Activated CD4-positive, alpha-beta T cell treated with anti-CD3 and anti-CD28 coated beads, Interleukin-2, amount 50 U/mL, for 4 hours (primary cell): ENCODE measurements at regions not wholly inside any gene's neighbourhood (a gene's known extent, or its start where the extent isn't known, plus 50 kb on each side); places are given as distances from the start of the nearest gene placed in this dataset.
"Not testable (repeated sequence)": the region's sequence is repeated elsewhere in the genome, so short reads cannot be mapped to it uniquely, and the experiment has no call there.

Experiments used
- DNase-seq, 2 experiments: peaks; one replicate each; pipeline ENCODE4 v3.0.0-alpha.2; 2020

DNA sequence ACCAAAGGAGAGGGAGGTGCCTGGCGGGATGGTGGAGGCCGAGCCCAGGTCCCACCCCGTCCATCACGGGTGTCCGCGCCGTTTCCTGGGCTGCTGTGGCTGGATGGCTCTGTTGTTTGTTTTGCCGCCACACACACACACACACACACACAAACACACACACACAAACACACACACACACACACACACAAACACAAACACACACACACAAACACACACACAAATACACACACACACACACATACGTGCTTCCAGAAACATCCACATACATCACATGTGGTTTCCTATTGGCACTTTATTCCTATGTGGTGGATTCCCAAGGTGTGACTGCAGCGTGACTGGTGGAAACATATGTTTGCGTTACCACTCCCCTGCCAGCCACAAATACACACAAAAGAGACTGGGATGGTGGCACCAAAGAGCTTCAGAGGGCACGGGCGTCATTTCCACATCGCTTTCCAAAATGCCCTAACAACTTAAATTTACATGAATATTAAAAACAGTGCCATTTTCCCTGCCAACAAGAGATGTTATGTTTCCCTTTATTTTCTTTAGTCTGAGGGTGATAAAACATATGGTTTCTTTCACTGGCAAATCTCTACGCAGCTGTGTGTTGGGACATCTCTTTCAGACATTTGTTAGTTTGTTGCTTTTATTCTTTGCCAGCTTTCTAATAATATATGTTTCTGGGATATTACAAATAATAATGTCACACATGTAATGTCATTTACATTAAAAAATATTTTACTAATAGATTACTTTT, 356.8 kb downstream of the BRD1 start:
- DNase-seq, result no peak

DNA sequence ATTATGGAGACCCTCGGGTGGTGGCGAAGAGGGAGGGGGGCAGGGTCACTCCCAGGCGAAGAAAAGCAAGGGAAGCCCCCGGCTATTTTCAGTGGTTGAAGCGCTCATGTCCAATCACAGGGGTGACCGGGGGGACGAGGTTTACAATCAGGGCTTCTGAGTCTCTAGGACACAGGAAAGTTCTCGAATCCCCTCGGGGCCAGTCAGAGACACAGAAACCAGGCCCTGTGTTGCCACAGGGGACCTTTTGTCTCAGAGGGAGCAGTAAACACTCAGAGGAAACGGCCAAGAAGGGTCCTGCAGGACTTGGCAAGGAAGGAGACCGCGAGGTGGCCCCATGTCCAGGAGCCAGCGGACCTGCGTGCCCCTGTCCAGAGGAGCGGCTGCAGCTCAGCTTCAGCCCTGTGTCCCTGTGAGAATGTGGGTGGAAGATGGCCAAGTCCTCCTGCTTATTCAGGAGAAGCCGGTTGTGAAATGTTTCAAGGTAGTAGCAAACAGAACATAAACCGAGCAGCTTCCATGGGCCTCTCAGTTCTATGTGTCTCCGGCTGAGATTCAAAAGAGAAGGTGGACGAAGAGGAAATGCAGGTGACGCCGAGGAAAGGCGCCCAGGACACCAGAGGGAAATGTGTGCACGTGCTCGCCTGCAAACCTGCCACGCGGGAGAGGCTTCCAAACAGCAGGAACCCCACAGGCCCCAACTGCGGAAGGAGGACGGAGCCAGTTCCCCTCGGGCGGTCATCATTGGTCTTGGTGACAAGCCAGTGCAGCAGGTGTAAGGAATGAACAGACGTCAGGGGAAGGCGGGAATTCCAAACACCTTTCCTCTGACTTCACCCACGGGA, 357.6 kb downstream of the BRD1 start:
- DNase-seq, result no peak

DNA sequence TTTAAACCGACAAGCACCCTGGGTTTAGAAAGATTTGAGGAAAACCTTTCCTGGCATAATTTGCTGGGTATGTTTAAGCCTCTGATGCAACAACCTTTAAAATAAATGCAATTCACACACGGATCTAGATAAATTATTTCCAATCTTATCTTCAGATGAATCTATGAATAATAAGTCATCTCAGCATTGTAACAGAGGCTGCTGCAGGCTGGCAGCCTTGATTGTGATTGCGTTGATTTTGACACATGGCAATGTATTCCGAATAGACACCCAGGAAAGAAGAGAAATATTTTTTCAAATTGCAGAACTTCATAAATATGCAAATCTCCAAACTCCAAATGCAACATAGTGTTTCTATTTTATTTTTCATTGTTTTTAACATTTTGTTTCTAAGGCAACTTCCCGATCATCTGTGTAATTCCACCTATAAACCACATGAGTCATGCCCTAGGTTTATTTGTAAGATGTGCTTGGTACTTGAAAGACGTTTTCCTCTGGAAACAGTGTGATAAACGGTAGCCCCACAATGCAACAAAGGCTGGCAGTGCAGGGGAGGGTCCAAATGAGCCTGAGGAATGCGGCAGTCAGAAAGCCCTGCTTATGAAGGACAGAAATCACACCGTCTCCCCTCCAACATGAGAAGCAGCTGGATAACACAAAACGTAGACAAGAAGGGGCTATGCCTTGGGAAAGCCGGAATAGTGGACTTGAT, 359.0 kb downstream of the BRD1 start:
- no peak for DNase-seq

- no peak for DNase-seq
Measured at GRCh38 chr22:49466878-49467595, 360.6 kb downstream of the BRD1 start.

- no peak for DNase-seq
Measured at GRCh38 chr22:49464037-49464436, 363.6 kb downstream of the BRD1 start.

DNA sequence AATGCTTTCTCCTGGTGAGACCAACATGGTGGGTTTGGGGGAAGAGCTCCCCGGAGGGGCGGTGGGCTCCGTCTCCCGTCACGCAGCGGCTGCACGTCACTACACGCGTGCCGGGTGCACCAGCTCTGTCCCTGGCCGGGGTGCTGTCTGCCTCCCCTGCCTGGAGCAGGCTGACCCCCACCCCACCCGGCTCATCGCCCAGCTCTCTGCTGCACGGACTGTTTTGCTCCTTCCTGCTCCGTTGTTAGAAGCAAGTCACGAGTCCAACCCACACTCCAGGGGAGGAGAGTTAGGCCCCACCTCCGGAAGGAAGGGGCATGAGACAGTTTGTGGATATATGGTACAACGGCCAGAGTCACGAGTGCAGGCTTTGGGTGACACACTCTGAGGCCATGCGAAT, 364.9 kb downstream of the BRD1 start:
- no peak for DNase-seq

DNA sequence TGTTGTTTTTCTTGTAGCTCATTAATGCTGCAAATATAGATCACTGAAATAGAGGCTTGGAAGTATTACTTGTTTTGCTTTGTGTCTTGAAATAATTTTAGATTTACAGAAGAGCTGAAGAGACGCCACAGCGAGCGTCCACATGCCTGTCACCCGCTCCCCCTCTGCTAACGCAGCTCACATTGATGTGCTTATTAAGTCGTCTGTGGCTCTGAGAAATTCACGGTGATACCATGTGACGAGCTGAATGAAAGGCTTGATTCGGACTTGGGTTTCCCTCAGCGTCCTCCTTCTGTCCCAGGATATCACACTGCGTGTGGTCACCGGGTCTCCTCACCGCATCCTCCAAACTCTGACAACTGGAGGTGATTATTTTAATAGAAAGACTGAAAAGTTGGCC, 365.4 kb downstream of the BRD1 start:
- no peak for DNase-seq

DNA sequence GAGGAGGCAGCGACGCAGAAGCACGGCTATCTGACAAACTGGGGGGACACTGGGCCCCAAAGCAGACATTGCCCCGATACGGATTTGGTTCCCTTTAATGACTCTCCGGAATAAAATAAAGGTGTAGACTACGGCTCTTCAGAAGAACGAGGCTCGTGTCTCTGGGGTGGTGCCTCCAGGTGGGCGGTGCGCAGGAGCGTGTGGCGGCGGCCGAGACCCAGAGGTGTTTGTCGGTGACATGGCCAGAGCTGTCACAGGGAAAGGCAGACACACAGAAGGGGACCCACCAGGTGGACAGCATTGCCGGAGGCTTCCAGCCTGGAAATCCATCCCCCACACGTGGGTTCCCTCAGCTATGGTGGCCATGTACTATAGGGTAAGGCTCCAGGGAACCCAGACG, 366.0 kb downstream of the BRD1 start:
- no peak for DNase-seq

DNA sequence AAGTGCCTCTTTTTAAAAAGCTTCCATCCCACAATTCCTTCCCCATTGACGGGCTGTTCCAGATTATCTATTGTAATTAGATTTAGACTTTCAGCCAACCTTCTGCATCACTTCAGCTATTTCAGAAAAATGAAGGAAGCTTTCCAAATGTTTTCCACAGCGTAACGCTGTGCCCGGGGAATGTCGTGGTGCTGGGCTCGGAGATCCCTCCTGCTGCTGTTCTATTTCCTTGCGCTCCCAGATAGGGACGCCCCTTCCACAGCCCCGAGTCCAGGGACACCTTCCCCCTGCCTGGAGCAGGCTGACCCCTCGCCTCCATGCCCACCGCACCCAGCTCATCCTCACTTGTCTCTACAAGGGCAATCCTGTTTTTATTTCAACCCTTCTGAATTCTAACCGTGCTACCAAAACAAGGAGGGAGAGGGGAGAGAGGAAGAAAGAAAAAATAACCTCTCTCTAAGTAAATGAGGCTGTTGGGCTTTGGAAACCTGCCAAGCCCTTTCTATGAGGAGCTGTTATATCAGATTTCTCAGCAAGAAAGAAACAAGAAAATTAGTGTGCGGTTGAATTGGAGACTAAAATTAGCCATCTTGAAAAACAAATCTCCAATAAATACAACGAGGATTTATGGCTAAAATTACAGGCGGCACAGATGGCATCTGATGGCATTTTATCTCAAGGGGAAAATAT, 366.9 kb downstream of the BRD1 start:
- no peak for DNase-seq

- no peak for DNase-seq
Measured at GRCh38 chr22:49460091-49460490, 367.6 kb downstream of the BRD1 start.

GRCh38 chr22:49458708-49459099, 369.0 kb downstream of the BRD1 start:
- no peak for DNase-seq

- no peak for DNase-seq
Measured at GRCh38 chr22:49457946-49458707, 369.5 kb downstream of the BRD1 start.

GRCh38 chr22:49457146-49457545, 370.5 kb downstream of the BRD1 start:
- no peak for DNase-seq

GRCh38 chr22:49455595-49455994, 372.1 kb downstream of the BRD1 start:
- no peak for DNase-seq

DNA sequence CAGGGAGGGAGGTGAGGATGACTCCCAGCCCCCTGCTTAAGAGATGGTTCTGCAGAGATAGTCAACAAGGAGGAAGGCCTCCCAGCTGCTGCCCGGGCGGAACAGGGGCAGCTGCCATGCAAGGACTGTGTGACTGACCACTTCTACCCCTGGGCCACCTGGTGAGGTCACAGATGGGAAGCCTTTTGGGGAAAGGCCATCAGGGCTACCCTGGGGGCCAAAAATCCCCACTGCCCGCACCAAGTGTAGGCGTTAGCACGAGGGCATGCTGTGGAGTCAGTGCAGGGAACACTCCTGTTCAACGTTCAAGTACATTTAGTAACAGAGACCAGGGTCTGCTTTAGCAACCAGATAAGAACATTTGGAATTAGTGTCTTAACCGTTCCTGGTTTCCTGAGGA, 372.9 kb downstream of the BRD1 start:
- no peak for DNase-seq

DNA sequence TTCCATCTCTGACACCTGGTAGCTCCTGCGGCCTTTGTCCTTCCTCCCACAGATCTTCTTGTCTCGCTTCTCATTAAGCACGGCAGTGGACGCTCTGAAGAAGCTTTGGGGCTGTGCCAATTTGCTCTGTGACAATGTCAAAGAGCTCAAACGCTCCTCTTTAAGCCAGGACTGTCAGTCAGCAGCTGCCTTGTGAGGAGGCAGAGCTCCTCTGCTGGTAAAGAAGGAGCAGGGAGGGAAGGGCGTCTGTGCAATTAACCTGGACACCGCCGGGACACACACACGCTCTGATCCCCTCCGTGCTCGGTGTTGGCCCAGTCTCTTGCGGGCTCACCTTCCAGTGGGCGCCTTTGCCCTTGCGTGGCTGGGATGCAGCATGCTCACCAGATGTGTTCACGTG, 373.9 kb downstream of the BRD1 start:
- no peak for DNase-seq

- DNase-seq, result not testable (repeated sequence)
Measured at GRCh38 chr22:49453019-49453418, 374.7 kb downstream of the BRD1 start.

DNA sequence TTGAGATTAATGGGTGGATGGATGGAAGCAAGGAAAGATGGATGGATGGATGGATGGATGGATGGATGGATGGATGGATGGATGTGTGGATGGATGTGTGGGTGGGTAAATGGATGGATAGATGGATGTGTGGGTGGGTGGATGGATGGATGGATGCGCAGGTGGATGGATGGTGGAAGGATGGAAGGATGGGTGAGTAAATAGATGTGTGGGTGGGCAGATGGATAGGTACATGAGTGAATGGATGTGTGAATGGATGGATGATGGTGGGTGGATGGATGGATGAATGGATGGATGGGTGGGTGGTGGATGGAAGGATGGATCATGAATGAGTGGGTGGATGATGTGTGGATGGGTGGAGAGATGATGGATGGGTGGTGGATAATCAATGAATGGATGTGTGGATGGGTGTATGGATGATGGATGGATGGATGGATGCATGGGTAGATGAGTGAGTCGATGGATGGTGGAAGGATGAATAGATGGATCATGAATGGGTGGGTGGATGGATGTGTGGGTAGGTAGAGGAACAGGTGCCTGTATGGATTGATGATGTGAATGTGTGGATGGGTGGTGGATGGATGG, 375.2 kb downstream of the BRD1 start:
- DNase-seq, result no peak

DNA sequence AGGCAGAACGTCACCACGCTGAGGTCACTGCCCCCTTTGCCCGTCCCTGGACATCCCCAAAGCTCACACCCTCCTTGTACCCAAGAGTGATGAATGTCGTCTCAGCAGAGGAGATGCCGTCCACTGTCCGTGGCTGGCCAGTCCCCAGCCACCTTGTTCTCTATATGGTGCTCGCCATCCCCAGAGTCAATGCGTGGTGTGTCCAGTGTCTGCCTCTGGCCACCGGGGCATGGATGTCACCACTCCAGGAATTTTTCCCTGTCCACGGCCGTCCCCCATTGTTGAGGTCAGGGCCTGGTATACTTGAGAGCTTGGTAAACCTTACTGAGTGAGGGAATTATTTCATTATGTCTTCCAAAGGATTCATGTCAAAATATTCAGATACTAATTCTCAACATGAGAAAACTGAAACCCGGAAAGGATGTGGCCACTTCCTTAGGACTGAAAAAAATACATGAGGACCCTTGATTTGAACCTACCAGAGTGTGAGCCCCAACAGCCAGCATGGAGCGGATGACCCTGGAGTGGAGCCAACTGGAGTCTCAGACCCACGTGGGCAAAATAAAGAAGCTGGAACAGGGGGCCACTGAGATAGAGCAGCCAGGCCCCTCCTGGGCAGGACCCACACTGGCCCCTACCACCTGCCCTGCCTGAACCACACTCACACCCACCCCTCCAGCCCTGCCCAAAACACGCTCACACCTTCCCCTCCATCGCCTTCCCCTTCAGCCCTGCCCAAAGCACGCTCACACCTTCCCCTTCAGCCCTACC, 376.4 kb downstream of the BRD1 start:
- DNase-seq, result no peak

GRCh38 chr22:49450498-49450897, 377.2 kb downstream of the BRD1 start:
- DNase-seq, result no peak
